MM.1S (cell line): ENCODE measurements at regions not wholly inside any gene's neighbourhood (a gene's known extent, or its start where the extent isn't known, plus 50 kb on each side); places are given as distances from the start of the nearest gene placed in this dataset.

Experiments
- DNase-seq: peaks from one replicate; pipeline ENCODE4 v3.0.0-alpha.2; 2015
- H2AFZ ChIP-seq: fragments of 300-600 bp; sonication (generic); 2 replicates; pipeline ENCODE4 v1.6.0; 2016; ENCODE audit warnings: antibody characterized with exemption, low read length
- H3F3A ChIP-seq: fragments of 300-600 bp; sonication (generic); 2 replicates; pipeline ENCODE4 v1.6.1; 2016; ENCODE audit warnings: mild to moderate bottlenecking, antibody characterized with exemption, low read length, moderate library complexity, mixed read lengths; ENCODE audit not compliant: insufficient read depth
- H3K27ac ChIP-seq: fragments of 300-600 bp; sonication (generic); 2 replicates; pipeline ENCODE4 v1.5.1; 2016; ENCODE audit warnings: mild to moderate bottlenecking, low read length
- H3K27me3 ChIP-seq: fragments of 300-600 bp; sonication (generic); replicated peaks from 2 replicates; pipeline ENCODE4 v1.6.0; 2016; ENCODE audit warnings: low read length; ENCODE audit not compliant: insufficient read depth
- H3K36me3 ChIP-seq: fragments of 300-600 bp; sonication (generic); replicated peaks from 2 replicates; pipeline ENCODE4 v1.6.1; 2016; ENCODE audit warnings: mild to moderate bottlenecking, low read length, mixed read lengths; ENCODE audit not compliant: insufficient read depth
- H3K4me1 ChIP-seq: fragments of 300-600 bp; sonication (generic); 2 replicates; pipeline ENCODE4 v1.6.1; 2016; ENCODE audit warnings: low read length, mixed read lengths
- H3K4me2 ChIP-seq: fragments of 300-600 bp; sonication (generic); 2 replicates; pipeline ENCODE4 v1.6.0; 2016; ENCODE audit warnings: low read depth, low read length
- H3K4me3 ChIP-seq: fragments of 300-600 bp; sonication (generic); 2 replicates; pipeline ENCODE4 v1.5.1; 2016; ENCODE audit warnings: low read length, mixed read lengths
- H3K79me2 ChIP-seq: fragments of 300-600 bp; sonication (generic); 2 replicates; pipeline ENCODE4 v1.6.1; 2016; ENCODE audit warnings: mixed run types, low read length, mixed read lengths
- H3K9ac ChIP-seq: fragments of 300-600 bp; sonication (generic); 2 replicates; pipeline ENCODE4 v1.6.1; 2016; ENCODE audit warnings: low read length, mixed read lengths
- H3K9me2 ChIP-seq: fragments of 300-600 bp; sonication (generic); replicated peaks from 2 replicates; pipeline ENCODE4 v1.6.1; 2016; ENCODE audit warnings: mild to moderate bottlenecking, low read length, mixed read lengths; ENCODE audit not compliant: insufficient read depth
- H3K9me3 ChIP-seq: fragments of 300-600 bp; sonication (generic); replicated peaks from 2 replicates; pipeline ENCODE4 v1.6.1; 2016; ENCODE audit warnings: mild to moderate bottlenecking, low read length, mixed read lengths; ENCODE audit not compliant: insufficient read depth
- H4K20me1 ChIP-seq: fragments of 300-600 bp; sonication (generic); 2 replicates; pipeline ENCODE4 v1.6.1; 2016; ENCODE audit warnings: mild to moderate bottlenecking, low read length, moderate library complexity, mixed read lengths; ENCODE audit not compliant: insufficient read depth
- CTCF ChIP-seq: fragments of 300-600 bp; sonication (generic); IDR thresholded peaks from 2 replicates; pipeline ENCODE4 v1.5.1; 2016; ENCODE audit warnings: antibody characterized with exemption, low read length, mixed read lengths
- EZH2 ChIP-seq: fragments of 300-600 bp; sonication (generic); optimal IDR thresholded peaks from 2 replicates; pipeline ENCODE3; 2017; ENCODE audit warnings: low read depth, mild to moderate bottlenecking, antibody characterized with exemption, low read length, mixed read lengths
- EZH2phosphoT487 ChIP-seq: fragments of 300-600 bp; sonication (generic); IDR thresholded peaks from 2 replicates; pipeline ENCODE4 v1.6.1; 2018; ENCODE audit warnings: antibody characterized with exemption, low read length

DNA sequence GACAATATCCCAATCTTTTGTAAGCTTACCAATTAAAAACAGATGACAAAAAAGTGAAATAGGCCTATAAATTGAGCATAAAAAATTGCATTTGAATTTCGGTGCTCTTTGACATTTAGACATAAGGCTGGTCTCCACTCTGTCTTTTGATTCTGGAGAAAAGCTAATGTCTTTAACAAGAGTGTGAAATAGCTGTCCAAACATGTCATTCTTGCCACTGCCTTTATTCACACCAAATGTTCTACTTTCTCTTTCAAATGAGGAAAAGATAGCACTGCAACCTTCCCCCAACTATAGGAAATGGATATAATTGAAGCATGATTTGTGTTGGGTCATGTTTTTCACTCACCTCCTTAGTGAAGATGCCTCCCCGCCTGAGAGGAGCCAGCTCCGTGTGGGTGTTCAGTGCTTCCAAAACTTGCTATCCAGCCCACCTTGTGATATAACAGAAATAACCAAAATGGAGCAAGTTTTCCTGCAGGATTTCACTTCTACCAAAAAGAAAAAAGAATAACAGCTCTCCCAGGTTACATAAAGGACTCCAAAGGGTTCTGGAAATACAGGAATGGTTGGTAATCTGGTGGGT is 55.2 kb upstream of the STK32A start:
- no peaks in the 10 kb centered on the region for H3K9me3 ChIP-seq
- H2AFZ ChIP-seq: no peak overlapping the region
- no peaks in the 10 kb centered on the region for H3K9me2 ChIP-seq
- no peaks in the 10 kb centered on the region for H3K27me3 ChIP-seq
- H3F3A ChIP-seq: no peaks in the 10 kb centered on the region
- no peaks in the 10 kb centered on the region for H3K36me3 ChIP-seq
- H3K27ac ChIP-seq: no peak overlapping the region
- DNase-seq: no peak
- H3K4me3 ChIP-seq: no peak overlapping the region
- no peaks in the 10 kb centered on the region for H3K79me2 ChIP-seq
- H3K4me2 ChIP-seq: no peak overlapping the region
- 0 out of 2 replicates have a peak, but pooled peaks cover 3% of the 10 kb centered on the region for H3K4me1 ChIP-seq
- TF ChIP-seq CTCF: no peak
- TF ChIP-seq EZH2phosphoT487: no peak
- H3K9ac ChIP-seq: no peak overlapping the region
- H4K20me1 ChIP-seq: no peaks in the 10 kb centered on the region

- no peaks in the 10 kb centered on the region for H3K36me3 ChIP-seq
- no peaks in the 10 kb centered on the region for H4K20me1 ChIP-seq
- H3F3A ChIP-seq: no peaks in the 10 kb centered on the region
- no peak overlapping the region for H3K4me2 ChIP-seq
- no peaks in the 10 kb centered on the region for H3K9me2 ChIP-seq
- H3K79me2 ChIP-seq: no peaks in the 10 kb centered on the region
- no peak for DNase-seq
- no peak overlapping the region for H3K27ac ChIP-seq
- no peak for TF ChIP-seq EZH2
- TF ChIP-seq EZH2phosphoT487: no peak
- TF ChIP-seq CTCF: no peak
- no peaks in the 10 kb centered on the region for H3K4me1 ChIP-seq
- H2AFZ ChIP-seq: no peak overlapping the region
- H3K4me3 ChIP-seq: no peak overlapping the region
- no peaks in the 10 kb centered on the region for H3K27me3 ChIP-seq
- H3K9ac ChIP-seq: no peak overlapping the region
- H3K9me3 ChIP-seq: no peaks in the 10 kb centered on the region
These were observed 54.1 kb upstream of the STK32A start for GRCh38 chr5:147180751-147181150.
